ENCODE measurements at regions not wholly inside any gene's neighbourhood (a gene's known extent, or its start where the extent isn't known, plus 50 kb on each side); places are given as distances from the start of the nearest gene placed in this dataset.

GRCh38 chr6:14804001-14804784, 441.7 kb upstream of the JARID2 start:
- no peak for ATAC-seq
- no peaks in the 10 kb centered on the region for H3K9me3 Mint-ChIP-seq
- H3K27me3 Mint-ChIP-seq: peaks cover 0 to 4% of the 10 kb centered on the region in 2 donors

GRCh38 chr6:14804785-14805210, 441.1 kb upstream of the JARID2 start:
- Mint-ChIP-seq H3K4me3 (no peak overlapping the region), H3K27me3 (peaks cover 0 to 4% of the 10 kb centered on the region in 2 donors), H3K4me1 (ENCODE audit: low read depth in 2 of 2) (peaks cover 0 to 7% of the 10 kb centered on the region in 2 donors), H3K27ac (no peak overlapping the region), H3K9me3 (no peaks in the 10 kb centered on the region), H3K36me3 (no peaks in the 10 kb centered on the region)
- ATAC-seq: no peak
- DNase-seq (ENCODE audit: low spot score): no peak

More at GRCh38 chr6:14804001-14804784, 441.7 kb upstream of the JARID2 start:
- H3K4me3 Mint-ChIP-seq: no peak overlapping the region
- no peak for DNase-seq (ENCODE audit: low spot score)
- no peak overlapping the region for H3K27ac Mint-ChIP-seq
- H3K4me1 Mint-ChIP-seq (ENCODE audit: low read depth in 2 of 2): peaks cover 0 to 8% of the 10 kb centered on the region in 2 donors
- H3K36me3 Mint-ChIP-seq: no peaks in the 10 kb centered on the region

GRCh38 chr6:14806101-14806500, 439.8 kb upstream of the JARID2 start:
- Mint-ChIP-seq H3K4me3 (no peak overlapping the region), H3K27ac (no peak overlapping the region), H3K4me1 (ENCODE audit: low read depth in 2 of 2) (peaks cover 0 to 4% of the 10 kb centered on the region in 2 donors), H3K36me3 (no peaks in the 10 kb centered on the region), H3K27me3 (peaks cover 0 to 4% of the 10 kb centered on the region in 2 donors), H3K9me3 (no peaks in the 10 kb centered on the region)
- ATAC-seq: no peak
- no peak for DNase-seq (ENCODE audit: low spot score)

GRCh38 chr6:14807130-14807529, 438.7 kb upstream of the JARID2 start:
- no peaks in the 10 kb centered on the region for H3K36me3 Mint-ChIP-seq
- H3K4me1 Mint-ChIP-seq (ENCODE audit: low read depth in 2 of 2): peaks cover 0 to 4% of the 10 kb centered on the region in 2 donors
- no peak overlapping the region for H3K27ac Mint-ChIP-seq
- H3K9me3 Mint-ChIP-seq: no peaks in the 10 kb centered on the region
- no peak for ATAC-seq
- DNase-seq (ENCODE audit: low spot score): no peak
- H3K4me3 Mint-ChIP-seq: no peak overlapping the region
- H3K27me3 Mint-ChIP-seq: no peaks in the 10 kb centered on the region

- no peak overlapping the region for H3K27ac Mint-ChIP-seq
- no peak for ATAC-seq
Measured at GRCh38 chr6:14807971-14808370, 437.9 kb upstream of the JARID2 start.

GRCh38 chr6:14810021-14810420, 435.8 kb upstream of the JARID2 start:
- no peak for ATAC-seq
- Mint-ChIP-seq H3K9me3 (no peaks in the 10 kb centered on the region), H3K36me3 (no peaks in the 10 kb centered on the region), H3K27ac (no peak overlapping the region), H3K4me3 (no peak overlapping the region), H3K27me3 (no peaks in the 10 kb centered on the region), H3K4me1 (ENCODE audit: low read depth in 2 of 2) (no peaks in the 10 kb centered on the region)
- DNase-seq (ENCODE audit: low spot score): no peak

More at GRCh38 chr6:14807971-14808370, 437.9 kb upstream of the JARID2 start:
- H3K27me3 Mint-ChIP-seq: no peaks in the 10 kb centered on the region
- H3K36me3 Mint-ChIP-seq: no peaks in the 10 kb centered on the region
- no peaks in the 10 kb centered on the region for H3K9me3 Mint-ChIP-seq
- no peak for DNase-seq (ENCODE audit: low spot score)
- no peak overlapping the region for H3K4me3 Mint-ChIP-seq
- peaks cover 0 to 4% of the 10 kb centered on the region in 2 donors for H3K4me1 Mint-ChIP-seq (ENCODE audit: low read depth in 2 of 2)

- no peak for ATAC-seq
- no peaks in the 10 kb centered on the region for H3K27me3 Mint-ChIP-seq
- DNase-seq (ENCODE audit: low spot score): no peak
- no peaks in the 10 kb centered on the region for H3K9me3 Mint-ChIP-seq
- no peak overlapping the region for H3K27ac Mint-ChIP-seq
- no peak overlapping the region for H3K4me3 Mint-ChIP-seq
- H3K36me3 Mint-ChIP-seq: no peaks in the 10 kb centered on the region
- H3K4me1 Mint-ChIP-seq (ENCODE audit: low read depth in 2 of 2): no peaks in the 10 kb centered on the region
Measured at GRCh38 chr6:14811775-14812428, 434.0 kb upstream of the JARID2 start.

- H3K4me1 Mint-ChIP-seq (ENCODE audit: low read depth in 2 of 2): peaks cover 1 to 5% of the 10 kb centered on the region in 2 donors
Measured at GRCh38 chr6:14814016-14814415, 431.9 kb upstream of the JARID2 start.

GRCh38 chr6:14816116-14816859, 429.6 kb upstream of the JARID2 start:
- no peak for ATAC-seq
- Mint-ChIP-seq H3K27me3 (peaks cover 0 to 3% of the 10 kb centered on the region in 2 donors), H3K9me3 (peaks cover 4% of the 10 kb centered on the region), H3K4me1 (ENCODE audit: low read depth in 2 of 2) (peaks cover 17 to 19% of the 10 kb centered on the region in 2 donors), H3K4me3 (no peak overlapping the region), H3K27ac (no peak overlapping the region), H3K36me3 (no peaks in the 10 kb centered on the region)
- no peak for DNase-seq (ENCODE audit: low spot score)

More at GRCh38 chr6:14814016-14814415, 431.9 kb upstream of the JARID2 start:
- H3K27ac Mint-ChIP-seq: no peak overlapping the region
- no peak overlapping the region for H3K4me3 Mint-ChIP-seq
- no peaks in the 10 kb centered on the region for H3K9me3 Mint-ChIP-seq
- no peaks in the 10 kb centered on the region for H3K36me3 Mint-ChIP-seq
- ATAC-seq (no peak), DNase-seq (ENCODE audit: low spot score) (no peak)
- H3K27me3 Mint-ChIP-seq: no peaks in the 10 kb centered on the region

GRCh38 chr6:14817074-14817473, 428.8 kb upstream of the JARID2 start:
- Mint-ChIP-seq H3K4me1 (ENCODE audit: low read depth in 2 of 2) (peaks cover 17 to 19% of the 10 kb centered on the region in 2 donors), H3K36me3 (no peaks in the 10 kb centered on the region), H3K9me3 (peaks cover 4% of the 10 kb centered on the region)

GRCh38 chr6:14818422-14818884, 427.4 kb upstream of the JARID2 start:
- ATAC-seq: no peak
- no peak overlapping the region for H3K4me3 Mint-ChIP-seq
- peak overlapping the region; percentile 3 to 10 for H3K27ac Mint-ChIP-seq
- peaks cover 17 to 19% of the 10 kb centered on the region in 2 donors for H3K4me1 Mint-ChIP-seq (ENCODE audit: low read depth in 2 of 2)
- H3K36me3 Mint-ChIP-seq: no peaks in the 10 kb centered on the region
- peaks cover 4% of the 10 kb centered on the region for H3K9me3 Mint-ChIP-seq
- DNase-seq (ENCODE audit: low spot score): no peak
- H3K27me3 Mint-ChIP-seq: peaks cover 0 to 3% of the 10 kb centered on the region in 2 donors

More at GRCh38 chr6:14817074-14817473, 428.8 kb upstream of the JARID2 start:
- Mint-ChIP-seq H3K27me3 (peaks cover 0 to 3% of the 10 kb centered on the region in 2 donors), H3K27ac (no peak overlapping the region), H3K4me3 (no peak overlapping the region)
- ATAC-seq (no peak), DNase-seq (ENCODE audit: low spot score) (no peak)

- H3K27me3 Mint-ChIP-seq: peaks cover 0 to 3% of the 10 kb centered on the region in 2 donors
- H3K4me3 Mint-ChIP-seq: no peak overlapping the region
Measured at GRCh38 chr6:14819001-14819400, 426.9 kb upstream of the JARID2 start.

GRCh38 chr6:14819840-14820420, 425.9 kb upstream of the JARID2 start:
- Mint-ChIP-seq H3K27ac (peak overlapping the region in 1 of 2 donors; percentile 15), H3K4me1 (ENCODE audit: low read depth in 2 of 2) (peaks cover 17 to 22% of the 10 kb centered on the region in 2 donors), H3K27me3 (peaks cover 0 to 3% of the 10 kb centered on the region in 2 donors), H3K4me3 (no peak overlapping the region), H3K9me3 (peaks cover 4% of the 10 kb centered on the region), H3K36me3 (no peaks in the 10 kb centered on the region)
- DNase-seq (ENCODE audit: low spot score) (no peak), ATAC-seq (peak in 1 of 2 donors; percentile 64)

More at GRCh38 chr6:14819001-14819400, 426.9 kb upstream of the JARID2 start:
- DNase-seq (ENCODE audit: low spot score) (no peak), ATAC-seq (no peak)
- Mint-ChIP-seq H3K36me3 (no peaks in the 10 kb centered on the region), H3K4me1 (ENCODE audit: low read depth in 2 of 2) (peaks cover 17 to 19% of the 10 kb centered on the region in 2 donors), H3K9me3 (peaks cover 4% of the 10 kb centered on the region), H3K27ac (peak overlapping the region; percentile 3 to 15)
